ENCODE measurements at regions not wholly inside any gene's neighbourhood (a gene's known extent, or its start where the extent isn't known, plus 50 kb on each side); places are given as distances from the start of the nearest gene placed in this dataset.

- Histone ChIP-seq H4K20me1 (ENCODE audit: insufficient read depth, poor library complexity, severe bottlenecking) (no peaks in the 10 kb centered on the region), H3K79me2 (no peaks in the 10 kb centered on the region), H2AFZ (no peak overlapping the region), H3K36me3 (replicated peaks; ENCODE audit: insufficient read depth, low read depth) (no peaks in the 10 kb centered on the region), H3K9me3 (ENCODE audit: low read depth) (no peaks in the 10 kb centered on the region), H3K27me3 (no peaks in the 10 kb centered on the region), H3K4me2 (no peak overlapping the region), H3K9me2 (replicated peaks; ENCODE audit: insufficient read depth) (no peaks in the 10 kb centered on the region), H3K4me3 (no peak overlapping the region), H3K27ac (no peak overlapping the region), H3K4me1 (ENCODE audit: insufficient read depth) (no peaks in the 10 kb centered on the region)
- 69% methylated on average over 8 of the region's 8 CpGs for WGBS (ENCODE audit: low lambda C conversion rate, missing lambda C conversion rate)
- TF ChIP-seq EZH2 (IDR thresholded peaks at IDR 0.05; ENCODE audit: borderline replicate concordance) (no peak), EZH2phosphoT487 (IDR thresholded peaks at IDR 0.05; ENCODE audit: low read depth, severe bottlenecking, unreplicated experiment) (no peak)
- no peak for DNase-seq (ENCODE audit: low spot score)
These were observed 142.0 kb upstream of the SLC28A3 start for GRCh38 chr9:84482607-84483006.

DNA sequence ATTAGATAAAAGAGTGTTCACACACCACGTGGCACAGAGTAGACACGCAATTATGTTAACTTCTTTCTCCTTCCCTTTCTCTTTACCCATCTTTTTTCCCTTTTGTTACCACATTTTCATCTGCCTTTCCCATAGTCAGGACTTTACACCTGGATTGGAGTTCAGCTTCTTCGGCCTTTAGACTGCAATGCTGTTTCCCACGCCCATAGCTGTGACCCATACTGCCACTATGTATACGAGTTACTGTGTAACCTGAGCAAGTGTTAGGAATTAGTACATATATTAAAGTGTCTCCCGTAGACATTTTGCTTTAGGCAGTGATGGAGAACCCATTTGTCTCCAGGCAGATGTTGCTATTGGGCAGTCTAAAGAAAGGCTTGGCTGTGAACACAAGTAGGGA, 143.6 kb upstream of the SLC28A3 start:
- H4K20me1 ChIP-seq (ENCODE audit: insufficient read depth, poor library complexity, severe bottlenecking): no peaks in the 10 kb centered on the region
- H2AFZ ChIP-seq: no peak overlapping the region
- H3K9me2 ChIP-seq (replicated peaks; ENCODE audit: insufficient read depth): no peaks in the 10 kb centered on the region
- DNase-seq (ENCODE audit: low spot score): no peak
- TF ChIP-seq EZH2 (IDR thresholded peaks at IDR 0.05; ENCODE audit: borderline replicate concordance): no peak
- TF ChIP-seq EZH2phosphoT487 (IDR thresholded peaks at IDR 0.05; ENCODE audit: low read depth, severe bottlenecking, unreplicated experiment): no peak
- TF ChIP-seq, protein P1, sequence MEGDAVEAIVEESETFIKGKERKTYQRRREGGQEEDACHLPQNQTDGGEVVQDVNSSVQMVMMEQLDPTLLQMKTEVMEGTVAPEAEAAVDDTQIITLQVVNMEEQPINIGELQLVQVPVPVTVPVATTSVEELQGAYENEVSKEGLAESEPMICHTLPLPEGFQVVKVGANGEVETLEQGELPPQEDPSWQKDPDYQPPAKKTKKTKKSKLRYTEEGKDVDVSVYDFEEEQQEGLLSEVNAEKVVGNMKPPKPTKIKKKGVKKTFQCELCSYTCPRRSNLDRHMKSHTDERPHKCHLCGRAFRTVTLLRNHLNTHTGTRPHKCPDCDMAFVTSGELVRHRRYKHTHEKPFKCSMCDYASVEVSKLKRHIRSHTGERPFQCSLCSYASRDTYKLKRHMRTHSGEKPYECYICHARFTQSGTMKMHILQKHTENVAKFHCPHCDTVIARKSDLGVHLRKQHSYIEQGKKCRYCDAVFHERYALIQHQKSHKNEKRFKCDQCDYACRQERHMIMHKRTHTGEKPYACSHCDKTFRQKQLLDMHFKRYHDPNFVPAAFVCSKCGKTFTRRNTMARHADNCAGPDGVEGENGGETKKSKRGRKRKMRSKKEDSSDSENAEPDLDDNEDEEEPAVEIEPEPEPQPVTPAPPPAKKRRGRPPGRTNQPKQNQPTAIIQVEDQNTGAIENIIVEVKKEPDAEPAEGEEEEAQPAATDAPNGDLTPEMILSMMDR (IDR thresholded peaks at IDR 0.05; ENCODE audit: poor library complexity): no peak
- H3K4me1 ChIP-seq (ENCODE audit: insufficient read depth): no peaks in the 10 kb centered on the region
- no peaks in the 10 kb centered on the region for H3K79me2 ChIP-seq
- 61% methylated on average over 6 of the region's 6 CpGs for WGBS (ENCODE audit: low lambda C conversion rate, missing lambda C conversion rate)
- no peaks in the 10 kb centered on the region for H3K27me3 ChIP-seq
- no peak overlapping the region for H3K4me2 ChIP-seq
- H3K9me3 ChIP-seq (ENCODE audit: low read depth): no peaks in the 10 kb centered on the region
- H3K36me3 ChIP-seq (replicated peaks; ENCODE audit: insufficient read depth, low read depth): no peaks in the 10 kb centered on the region
- no peak overlapping the region for H3K27ac ChIP-seq
- no peak overlapping the region for H3K4me3 ChIP-seq

DNA sequence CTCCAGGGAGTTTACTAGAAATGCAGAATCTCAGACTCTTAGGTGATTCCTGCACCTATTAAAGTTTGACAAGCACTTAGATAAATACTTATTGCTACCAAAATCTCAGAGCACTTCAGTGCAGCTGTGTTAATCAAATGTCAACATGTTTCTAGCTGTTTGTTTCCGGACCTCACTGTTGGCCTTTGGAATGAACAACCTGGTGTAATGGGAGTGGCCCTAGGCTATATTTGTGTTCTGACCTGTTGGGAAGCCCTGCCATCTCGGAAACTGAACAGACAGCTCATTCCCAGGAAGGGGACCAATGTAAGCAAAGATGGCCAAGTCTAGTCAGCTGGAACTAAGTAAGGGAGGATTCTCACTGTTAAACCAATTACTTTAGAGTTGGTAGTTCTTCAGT, 145.0 kb upstream of the SLC28A3 start:
- peak; percentile 11 for DNase-seq (ENCODE audit: low spot score)
- Histone ChIP-seq H2AFZ (no peak overlapping the region), H3K9me2 (replicated peaks; ENCODE audit: insufficient read depth) (no peaks in the 10 kb centered on the region), H3K4me1 (ENCODE audit: insufficient read depth) (no peaks in the 10 kb centered on the region), H3K4me2 (no peak overlapping the region), H3K4me3 (no peak overlapping the region), H3K27me3 (no peaks in the 10 kb centered on the region), H3K9me3 (ENCODE audit: low read depth) (no peaks in the 10 kb centered on the region), H3K36me3 (replicated peaks; ENCODE audit: insufficient read depth, low read depth) (no peaks in the 10 kb centered on the region), H3K27ac (no peak overlapping the region), H3K79me2 (no peaks in the 10 kb centered on the region), H4K20me1 (ENCODE audit: insufficient read depth, poor library complexity, severe bottlenecking) (no peaks in the 10 kb centered on the region)
- 52% methylated on average over 2 of the region's 2 CpGs for WGBS (ENCODE audit: low lambda C conversion rate, missing lambda C conversion rate)
- TF ChIP-seq, protein P1 (IDR thresholded peaks at IDR 0.05; ENCODE audit: poor library complexity): no peak
- no peak for TF ChIP-seq EZH2 (IDR thresholded peaks at IDR 0.05; ENCODE audit: borderline replicate concordance)
- TF ChIP-seq EZH2phosphoT487 (IDR thresholded peaks at IDR 0.05; ENCODE audit: low read depth, severe bottlenecking, unreplicated experiment): no peak

DNA sequence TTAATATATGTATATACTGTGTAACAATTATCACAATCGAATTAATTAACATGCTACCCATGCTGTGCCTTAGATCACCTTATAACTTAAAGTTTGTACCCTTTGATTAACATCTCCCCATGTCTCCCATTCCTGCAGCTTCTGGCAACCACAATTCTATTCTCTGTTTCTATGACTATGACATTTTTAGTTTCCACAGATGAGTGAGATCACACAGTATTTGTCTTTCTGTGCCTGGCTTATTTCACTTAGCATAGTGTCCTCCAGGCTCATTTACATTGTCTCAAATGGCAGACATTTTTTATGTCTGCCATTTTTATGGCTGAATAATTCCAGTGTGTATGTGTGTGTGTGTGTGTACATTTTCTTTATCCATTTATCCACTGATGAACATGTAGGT, 146.1 kb upstream of the SLC28A3 start:
- no peak overlapping the region for H2AFZ ChIP-seq
- H3K4me3 ChIP-seq: no peak overlapping the region
- no peaks in the 10 kb centered on the region for H3K9me2 ChIP-seq (replicated peaks; ENCODE audit: insufficient read depth)
- no peaks in the 10 kb centered on the region for H4K20me1 ChIP-seq (ENCODE audit: insufficient read depth, poor library complexity, severe bottlenecking)
- H3K79me2 ChIP-seq: no peaks in the 10 kb centered on the region
- no peak overlapping the region for H3K27ac ChIP-seq
- DNase-seq (ENCODE audit: low spot score): no peak
- H3K9me3 ChIP-seq (ENCODE audit: low read depth): no peaks in the 10 kb centered on the region
- H3K27me3 ChIP-seq: no peaks in the 10 kb centered on the region
- 84% methylated on average over 1 of the region's 1 CpG for WGBS (ENCODE audit: low lambda C conversion rate, missing lambda C conversion rate)
- no peaks in the 10 kb centered on the region for H3K36me3 ChIP-seq (replicated peaks; ENCODE audit: insufficient read depth, low read depth)
- TF ChIP-seq, protein P1 (IDR thresholded peaks at IDR 0.05; ENCODE audit: poor library complexity): no peak
- TF ChIP-seq EZH2 (IDR thresholded peaks at IDR 0.05; ENCODE audit: borderline replicate concordance) (no peak), EZH2phosphoT487 (IDR thresholded peaks at IDR 0.05; ENCODE audit: low read depth, severe bottlenecking, unreplicated experiment) (no peak)
- no peaks in the 10 kb centered on the region for H3K4me1 ChIP-seq (ENCODE audit: insufficient read depth)
- no peak overlapping the region for H3K4me2 ChIP-seq
